ENCODE measurements at regions not wholly inside any gene's neighbourhood (a gene's known extent, or its start where the extent isn't known, plus 50 kb on each side); places are given as distances from the start of the nearest gene placed in this dataset.
"Not testable (repeated sequence)": the region's sequence is repeated elsewhere in the genome, so short reads cannot be mapped to it uniquely, and the experiment has no call there.

GRCh38 chr1:203410182-203410900 is 59.4 kb upstream of the FMOD start:
- no peak for DNase-seq (ENCODE audit: low read depth in 1 of 2, low spot score in 1 of 2)
- Histone ChIP-seq H3K27me3 (no peaks in the 10 kb centered on the region), H3K9me3 (ENCODE audit: low read depth) (no peaks in the 10 kb centered on the region), H3K27ac (no peak overlapping the region), H3K4me1 (ENCODE audit: low read depth) (no peaks in the 10 kb centered on the region), H3K36me3 (no peaks in the 10 kb centered on the region), H3K4me3 (no peak overlapping the region)
- no peak for TF ChIP-seq CTCF (IDR thresholded peaks at IDR 0.05; ENCODE audit: low read depth, low read length)

- not testable (repeated sequence) for H3K9me3 ChIP-seq (ENCODE audit: low read depth); H3K4me1 ChIP-seq (ENCODE audit: low read depth); H3K27ac ChIP-seq; DNase-seq (ENCODE audit: low read depth in 1 of 2, low spot score in 1 of 2); H3K27me3 ChIP-seq; H3K36me3 ChIP-seq; H3K4me3 ChIP-seq
These were observed 60.5 kb upstream of the FMOD start for GRCh38 chr1:203411431-203411830.

GRCh38 chr1:203419558-203419957 is 56.0 kb upstream of the PRELP start:
- Histone ChIP-seq H3K36me3 (no peaks in the 10 kb centered on the region), H3K4me3 (no peak overlapping the region), H3K4me1 (ENCODE audit: low read depth) (no peaks in the 10 kb centered on the region), H3K9me3 (ENCODE audit: low read depth) (no peaks in the 10 kb centered on the region), H3K27me3 (no peaks in the 10 kb centered on the region), H3K27ac (no peak overlapping the region)
- TF ChIP-seq CTCF (IDR thresholded peaks at IDR 0.05; ENCODE audit: low read depth, low read length): no peak
- no peak for DNase-seq (ENCODE audit: low read depth in 1 of 2, low spot score in 1 of 2)

- peaks cover 2% of the 10 kb centered on the region for H3K4me1 ChIP-seq (ENCODE audit: low read depth)
- no peak overlapping the region for H3K27ac ChIP-seq
- DNase-seq (ENCODE audit: low read depth in 1 of 2, low spot score in 1 of 2): no peak
- no peak overlapping the region for H3K4me3 ChIP-seq
- H3K27me3 ChIP-seq: no peaks in the 10 kb centered on the region
- no peaks in the 10 kb centered on the region for H3K9me3 ChIP-seq (ENCODE audit: low read depth)
- TF ChIP-seq CTCF (IDR thresholded peaks at IDR 0.05; ENCODE audit: low read depth, low read length): no peak
- H3K36me3 ChIP-seq: no peaks in the 10 kb centered on the region
These were observed 55.3 kb upstream of the PRELP start for GRCh38 chr1:203420263-203420662.

- H3K27ac ChIP-seq: no peak overlapping the region
- no peak for TF ChIP-seq CTCF (IDR thresholded peaks at IDR 0.05; ENCODE audit: low read depth, low read length)
- no peak for DNase-seq (ENCODE audit: low read depth in 1 of 2, low spot score in 1 of 2)
These were observed 54.4 kb upstream of the PRELP start for GRCh38 chr1:203421246-203421645.

GRCh38 chr1:203422116-203422515 is 53.5 kb upstream of the PRELP start:
- Histone ChIP-seq H3K9me3 (ENCODE audit: low read depth) (no peaks in the 10 kb centered on the region), H3K27me3 (no peaks in the 10 kb centered on the region), H3K4me3 (no peak overlapping the region), H3K4me1 (ENCODE audit: low read depth) (peaks cover 6% of the 10 kb centered on the region), H3K27ac (no peak overlapping the region), H3K36me3 (no peaks in the 10 kb centered on the region)
- no peak for DNase-seq (ENCODE audit: low read depth in 1 of 2, low spot score in 1 of 2)
- no peak for TF ChIP-seq CTCF (IDR thresholded peaks at IDR 0.05; ENCODE audit: low read depth, low read length)

More at GRCh38 chr1:203421246-203421645, 54.4 kb upstream of the PRELP start:
- no peaks in the 10 kb centered on the region for H3K27me3 ChIP-seq
- H3K36me3 ChIP-seq: no peaks in the 10 kb centered on the region
- H3K9me3 ChIP-seq (ENCODE audit: low read depth): no peaks in the 10 kb centered on the region
- peaks cover 6% of the 10 kb centered on the region for H3K4me1 ChIP-seq (ENCODE audit: low read depth)
- no peak overlapping the region for H3K4me3 ChIP-seq
